ENCODE measurements at regions not wholly inside any gene's neighbourhood (a gene's known extent, or its start where the extent isn't known, plus 50 kb on each side); places are given as distances from the start of the nearest gene placed in this dataset.

DNA sequence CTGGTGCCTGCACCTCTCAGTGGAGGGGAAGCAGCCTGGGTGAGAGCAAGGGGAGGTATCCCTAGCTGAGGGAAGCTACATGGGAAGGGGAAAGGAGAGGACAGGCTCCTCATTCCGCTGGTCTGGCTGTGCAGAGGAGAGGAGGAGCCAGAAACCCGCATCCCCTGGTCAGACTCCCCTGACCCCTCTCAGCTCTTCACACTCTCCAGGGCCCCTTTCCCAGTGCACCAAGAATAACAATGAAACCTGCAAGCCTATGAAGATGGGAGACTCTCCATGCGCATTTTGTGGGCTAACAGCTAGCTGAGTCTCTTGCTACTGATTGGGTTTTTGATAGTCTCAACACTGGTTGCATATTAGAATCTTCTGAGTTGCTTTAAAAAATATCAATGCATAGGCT is 319.9 kb upstream of the COBL start:
- no peak overlapping the region for H3K9ac ChIP-seq (ENCODE audit: low read depth, low read length)
- H3K27ac ChIP-seq (ENCODE audit: low read depth, low read length) = no peak overlapping the region
- H3K4me1 ChIP-seq (ENCODE audit: control insufficient read depth, insufficient read depth, low read length) = 0 out of 2 replicates have a peak, but pooled peaks cover 5% of the 10 kb centered on the region
- H3K36me3 ChIP-seq (ENCODE audit: control insufficient read depth, insufficient read depth, low read length) = no peaks in the 10 kb centered on the region
- no peaks in the 10 kb centered on the region for H3K27me3 ChIP-seq (ENCODE audit: control insufficient read depth, insufficient read depth, low read length)
- no peaks in the 10 kb centered on the region for H3K9me3 ChIP-seq (ENCODE audit: control insufficient read depth, insufficient read depth, low read length)
- no peak overlapping the region for H3K4me3 ChIP-seq (ENCODE audit: low read depth, low read length)

DNA sequence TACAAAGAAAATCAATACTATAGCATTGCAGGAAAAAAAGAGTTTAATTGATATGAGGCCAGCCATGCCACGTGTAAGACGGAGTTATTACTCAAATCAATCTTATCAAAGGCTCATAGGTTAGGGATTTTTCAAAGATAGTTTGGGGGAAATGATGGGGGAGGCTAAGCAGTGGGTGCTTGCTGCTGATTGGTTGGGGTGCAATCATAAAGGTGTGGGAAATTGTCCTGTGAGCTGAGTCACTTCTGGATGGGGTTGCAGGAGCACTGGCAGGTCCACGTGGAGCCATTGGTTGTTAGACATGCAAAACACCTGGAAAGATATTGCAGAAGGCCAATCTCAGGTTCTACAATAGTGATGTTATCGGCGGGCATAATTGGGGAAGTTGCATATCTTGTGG is 319.2 kb upstream of the COBL start:
- no peaks in the 10 kb centered on the region for H3K36me3 ChIP-seq (ENCODE audit: control insufficient read depth, insufficient read depth, low read length)
- no peaks in the 10 kb centered on the region for H3K27me3 ChIP-seq (ENCODE audit: control insufficient read depth, insufficient read depth, low read length)
- H3K9ac ChIP-seq (ENCODE audit: low read depth, low read length) = no peak overlapping the region
- no peaks in the 10 kb centered on the region for H3K9me3 ChIP-seq (ENCODE audit: control insufficient read depth, insufficient read depth, low read length)
- no peak overlapping the region for H3K27ac ChIP-seq (ENCODE audit: low read depth, low read length)
- H3K4me1 ChIP-seq (ENCODE audit: control insufficient read depth, insufficient read depth, low read length) = 0 out of 2 replicates have a peak, but pooled peaks cover 5% of the 10 kb centered on the region
- H3K4me3 ChIP-seq (ENCODE audit: low read depth, low read length) = no peak overlapping the region

DNA sequence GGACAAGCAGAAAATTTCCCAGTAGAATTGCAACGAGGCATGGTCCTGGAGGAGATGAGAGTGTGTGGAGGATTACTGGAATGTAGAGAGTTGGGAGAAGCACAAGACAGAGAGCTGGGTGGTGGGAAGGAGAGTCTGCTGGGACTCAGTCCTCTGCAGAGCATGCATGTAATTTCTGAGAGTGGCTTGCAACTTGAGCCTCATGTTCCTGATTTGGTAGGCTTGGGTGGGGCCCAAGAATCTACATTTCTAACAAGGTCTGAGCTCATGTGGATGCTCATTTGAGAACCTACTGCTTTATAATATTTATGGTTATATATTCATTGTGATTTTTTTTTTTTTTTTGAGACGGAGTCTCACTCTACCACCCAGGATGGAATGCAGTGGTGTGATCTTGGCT is 317.9 kb upstream of the COBL start:
- H3K9me3 ChIP-seq (ENCODE audit: control insufficient read depth, insufficient read depth, low read length) = no peaks in the 10 kb centered on the region
- H3K4me3 ChIP-seq (ENCODE audit: low read depth, low read length) = no peak overlapping the region
- H3K27ac ChIP-seq (ENCODE audit: low read depth, low read length) = no peak overlapping the region

DNA sequence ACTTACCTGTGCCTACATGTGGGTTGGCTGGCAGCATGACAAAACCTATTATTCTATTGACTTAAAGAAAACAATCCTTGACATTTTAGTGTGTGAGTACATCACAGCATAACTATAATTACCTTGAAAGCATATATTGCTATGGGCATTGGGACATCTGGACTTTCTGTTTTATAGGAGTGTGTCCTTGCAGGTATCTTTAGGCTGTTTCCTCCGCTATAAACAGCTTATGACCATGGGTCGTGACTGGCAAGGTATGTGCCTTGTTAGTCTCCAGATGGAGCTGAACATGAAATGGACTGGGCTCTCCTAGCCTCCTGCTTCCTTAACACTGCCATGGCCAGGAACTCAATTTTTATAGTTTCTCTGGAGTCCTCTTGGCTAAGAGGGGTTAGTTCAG is 317.4 kb upstream of the COBL start:
- H3K4me3 ChIP-seq (ENCODE audit: low read depth, low read length) = no peak overlapping the region
- no peak overlapping the region for H3K27ac ChIP-seq (ENCODE audit: low read depth, low read length)
- no peaks in the 10 kb centered on the region for H3K27me3 ChIP-seq (ENCODE audit: control insufficient read depth, insufficient read depth, low read length)

More for the DNA sequence above, 317.9 kb upstream of the COBL start:
- no peaks in the 10 kb centered on the region for H3K27me3 ChIP-seq (ENCODE audit: control insufficient read depth, insufficient read depth, low read length)
- H3K9ac ChIP-seq (ENCODE audit: low read depth, low read length) = no peak overlapping the region
- no peaks in the 10 kb centered on the region for H3K36me3 ChIP-seq (ENCODE audit: control insufficient read depth, insufficient read depth, low read length)
- H3K4me1 ChIP-seq (ENCODE audit: control insufficient read depth, insufficient read depth, low read length) = 0 out of 2 replicates have a peak, but pooled peaks cover 5% of the 10 kb centered on the region

DNA sequence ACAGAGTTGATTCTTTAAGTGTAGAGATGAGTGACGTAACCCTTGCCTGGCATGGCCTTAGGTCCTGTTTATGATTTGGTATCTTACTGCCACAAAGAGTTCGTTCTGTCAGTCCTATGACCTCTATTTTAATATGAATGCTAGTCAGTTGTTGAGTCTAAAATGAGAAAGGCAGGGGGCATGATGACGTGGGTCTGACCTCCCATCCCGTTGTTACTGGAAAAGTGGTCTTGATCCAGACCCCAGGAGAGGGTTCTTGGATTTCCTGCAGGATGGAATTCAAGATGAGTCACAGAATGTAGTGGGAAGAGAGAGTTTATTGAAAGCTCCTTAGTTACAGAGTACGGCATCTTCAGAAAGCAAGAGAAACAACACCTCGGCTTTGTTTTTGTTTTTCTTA is 317.0 kb upstream of the COBL start:
- no peaks in the 10 kb centered on the region for H3K27me3 ChIP-seq (ENCODE audit: control insufficient read depth, insufficient read depth, low read length)
- no peaks in the 10 kb centered on the region for H3K9me3 ChIP-seq (ENCODE audit: control insufficient read depth, insufficient read depth, low read length)
- no peak overlapping the region for H3K9ac ChIP-seq (ENCODE audit: low read depth, low read length)
- H3K27ac ChIP-seq (ENCODE audit: low read depth, low read length) = no peak overlapping the region
- H3K4me1 ChIP-seq (ENCODE audit: control insufficient read depth, insufficient read depth, low read length) = 0 out of 2 replicates have a peak, but pooled peaks cover 5% of the 10 kb centered on the region
- no peak overlapping the region for H3K4me3 ChIP-seq (ENCODE audit: low read depth, low read length)
- no peaks in the 10 kb centered on the region for H3K36me3 ChIP-seq (ENCODE audit: control insufficient read depth, insufficient read depth, low read length)

More for the DNA sequence above, 317.4 kb upstream of the COBL start:
- Histone ChIP-seq H3K9ac (ENCODE audit: low read depth, low read length) (no peak overlapping the region), H3K9me3 (ENCODE audit: control insufficient read depth, insufficient read depth, low read length) (no peaks in the 10 kb centered on the region), H3K4me1 (ENCODE audit: control insufficient read depth, insufficient read depth, low read length) (0 out of 2 replicates have a peak, but pooled peaks cover 5% of the 10 kb centered on the region), H3K36me3 (ENCODE audit: control insufficient read depth, insufficient read depth, low read length) (no peaks in the 10 kb centered on the region)

DNA sequence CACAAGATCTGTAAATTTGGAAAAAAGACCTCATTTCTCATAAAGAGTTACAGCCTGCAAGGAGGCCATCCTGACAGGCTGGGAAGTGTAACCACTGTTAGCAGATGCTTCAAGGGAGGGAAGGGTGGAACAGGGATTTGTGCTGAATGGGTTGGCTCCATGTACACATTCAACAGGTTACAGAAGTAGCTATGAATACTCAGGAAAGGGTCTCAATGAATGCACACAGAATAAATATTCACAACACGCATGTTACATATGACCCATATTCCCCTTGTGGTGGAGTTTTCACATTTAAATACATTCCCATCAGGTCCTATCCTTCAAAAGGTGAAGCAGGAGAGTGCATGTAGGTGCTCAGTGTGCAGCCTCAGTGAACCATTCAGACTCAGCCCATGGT is 316.4 kb upstream of the COBL start:
- H3K27ac ChIP-seq (ENCODE audit: low read depth, low read length) = no peak overlapping the region
- no peak overlapping the region for H3K4me3 ChIP-seq (ENCODE audit: low read depth, low read length)
- 0 out of 2 replicates have a peak, but pooled peaks cover 5% of the 10 kb centered on the region for H3K4me1 ChIP-seq (ENCODE audit: control insufficient read depth, insufficient read depth, low read length)
- H3K36me3 ChIP-seq (ENCODE audit: control insufficient read depth, insufficient read depth, low read length) = no peaks in the 10 kb centered on the region
- H3K27me3 ChIP-seq (ENCODE audit: control insufficient read depth, insufficient read depth, low read length) = no peaks in the 10 kb centered on the region
- no peaks in the 10 kb centered on the region for H3K9me3 ChIP-seq (ENCODE audit: control insufficient read depth, insufficient read depth, low read length)
- H3K9ac ChIP-seq (ENCODE audit: low read depth, low read length) = no peak overlapping the region

DNA sequence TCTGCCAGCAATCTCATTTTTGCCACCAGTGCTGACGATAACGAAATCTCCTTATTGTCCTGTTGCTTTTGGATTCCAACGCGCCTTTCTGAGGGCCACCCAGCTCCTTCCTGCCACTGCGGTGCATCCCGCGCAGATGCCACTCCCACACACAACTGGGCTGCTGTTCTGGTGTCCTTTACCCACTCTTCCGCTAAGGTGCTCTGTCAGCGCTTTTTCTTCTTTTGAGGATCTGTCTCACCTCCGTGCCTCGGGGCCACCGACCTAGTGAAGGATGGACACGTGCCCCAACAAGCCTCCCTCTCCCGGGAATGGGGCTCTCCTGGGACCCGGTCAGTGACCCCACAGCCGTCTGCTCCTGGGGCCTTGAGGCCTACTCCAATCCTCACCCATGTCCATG is 314.3 kb upstream of the COBL start:
- Histone ChIP-seq H3K4me1 (ENCODE audit: control insufficient read depth, insufficient read depth, low read length) (no peaks in the 10 kb centered on the region), H3K4me3 (ENCODE audit: low read depth, low read length) (no peak overlapping the region), H3K9me3 (ENCODE audit: control insufficient read depth, insufficient read depth, low read length) (no peaks in the 10 kb centered on the region), H3K27ac (ENCODE audit: low read depth, low read length) (no peak overlapping the region), H3K9ac (ENCODE audit: low read depth, low read length) (no peak overlapping the region), H3K27me3 (ENCODE audit: control insufficient read depth, insufficient read depth, low read length) (no peaks in the 10 kb centered on the region), H3K36me3 (ENCODE audit: control insufficient read depth, insufficient read depth, low read length) (no peaks in the 10 kb centered on the region)

DNA sequence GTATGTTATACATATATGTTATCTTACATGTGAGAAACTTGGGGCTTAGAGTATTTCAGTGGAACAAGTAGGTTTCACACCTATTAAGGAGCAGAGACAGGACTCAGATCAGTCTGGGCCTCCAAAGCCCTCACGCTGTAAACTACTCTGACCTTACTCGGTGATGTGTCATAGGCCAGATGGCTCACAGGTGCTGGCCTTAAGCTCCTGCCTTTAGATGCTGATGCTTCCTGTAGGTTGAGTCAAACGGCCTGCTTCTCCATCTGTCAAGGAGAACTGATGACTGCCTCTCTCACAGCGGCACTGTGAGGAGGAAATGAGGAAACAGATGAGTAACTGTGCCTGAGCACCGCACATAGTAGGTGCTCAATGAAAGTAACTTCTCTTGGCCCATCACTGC is 312.6 kb upstream of the COBL start:
- Histone ChIP-seq H3K4me1 (ENCODE audit: control insufficient read depth, insufficient read depth, low read length) (no peaks in the 10 kb centered on the region), H3K4me3 (ENCODE audit: low read depth, low read length) (no peak overlapping the region), H3K9ac (ENCODE audit: low read depth, low read length) (no peak overlapping the region), H3K27me3 (ENCODE audit: control insufficient read depth, insufficient read depth, low read length) (no peaks in the 10 kb centered on the region), H3K36me3 (ENCODE audit: control insufficient read depth, insufficient read depth, low read length) (no peaks in the 10 kb centered on the region), H3K27ac (ENCODE audit: low read depth, low read length) (no peak overlapping the region), H3K9me3 (ENCODE audit: control insufficient read depth, insufficient read depth, low read length) (no peaks in the 10 kb centered on the region)

DNA sequence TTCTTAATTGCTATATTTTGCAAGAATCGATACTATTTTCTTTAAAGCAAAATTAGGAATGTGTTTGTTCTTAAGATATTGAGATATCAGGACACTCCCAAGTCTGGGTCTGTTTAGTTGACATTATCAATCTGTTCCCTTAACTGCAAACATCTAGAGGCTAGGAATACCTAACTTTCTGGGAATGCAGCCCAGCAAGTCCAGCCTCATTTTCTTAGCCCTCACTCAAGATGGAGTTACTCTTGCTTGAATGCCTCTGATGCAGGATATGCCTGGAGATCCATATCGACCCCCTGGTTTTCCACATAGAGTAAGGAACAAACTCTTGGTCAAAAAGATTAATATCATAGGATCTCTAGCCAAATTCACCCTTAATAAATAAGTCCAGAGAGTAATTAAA is 305.3 kb upstream of the COBL start:
- no peak overlapping the region for H3K27ac ChIP-seq (ENCODE audit: low read depth, low read length)
- no peaks in the 10 kb centered on the region for H3K4me1 ChIP-seq (ENCODE audit: control insufficient read depth, insufficient read depth, low read length)
- no peak overlapping the region for H3K9ac ChIP-seq (ENCODE audit: low read depth, low read length)
- H3K9me3 ChIP-seq (ENCODE audit: control insufficient read depth, insufficient read depth, low read length) = peaks cover 14% of the 10 kb centered on the region
- H3K36me3 ChIP-seq (ENCODE audit: control insufficient read depth, insufficient read depth, low read length) = no peaks in the 10 kb centered on the region
- H3K27me3 ChIP-seq (ENCODE audit: control insufficient read depth, insufficient read depth, low read length) = no peaks in the 10 kb centered on the region
- H3K4me3 ChIP-seq (ENCODE audit: low read depth, low read length) = no peak overlapping the region

DNA sequence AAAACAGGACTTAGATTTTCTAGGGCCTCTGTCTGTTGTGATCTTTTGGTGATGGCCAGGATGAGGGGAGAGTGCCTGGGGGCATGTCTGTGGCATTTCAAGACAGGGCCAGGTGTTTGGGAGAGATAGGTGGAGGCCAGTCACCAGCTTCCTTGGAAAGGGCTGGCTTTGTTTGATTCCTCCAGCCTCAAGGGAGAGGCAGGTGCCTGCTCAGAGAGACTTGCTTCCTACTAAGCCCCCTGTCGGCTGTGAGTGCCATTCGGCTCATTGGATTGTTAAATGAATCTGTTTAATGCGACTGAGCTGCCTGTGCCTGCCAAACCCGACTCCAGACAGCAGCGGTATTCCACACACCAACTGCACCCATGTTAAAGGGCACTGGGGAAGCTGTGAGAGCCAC is 304.1 kb upstream of the COBL start:
- no peak overlapping the region for H3K4me3 ChIP-seq (ENCODE audit: low read depth, low read length)
- no peaks in the 10 kb centered on the region for H3K27me3 ChIP-seq (ENCODE audit: control insufficient read depth, insufficient read depth, low read length)
- no peaks in the 10 kb centered on the region for H3K4me1 ChIP-seq (ENCODE audit: control insufficient read depth, insufficient read depth, low read length)
- H3K9me3 ChIP-seq (ENCODE audit: control insufficient read depth, insufficient read depth, low read length) = peaks cover 14% of the 10 kb centered on the region
- no peak overlapping the region for H3K9ac ChIP-seq (ENCODE audit: low read depth, low read length)
- no peak overlapping the region for H3K27ac ChIP-seq (ENCODE audit: low read depth, low read length)
- H3K36me3 ChIP-seq (ENCODE audit: control insufficient read depth, insufficient read depth, low read length) = no peaks in the 10 kb centered on the region

DNA sequence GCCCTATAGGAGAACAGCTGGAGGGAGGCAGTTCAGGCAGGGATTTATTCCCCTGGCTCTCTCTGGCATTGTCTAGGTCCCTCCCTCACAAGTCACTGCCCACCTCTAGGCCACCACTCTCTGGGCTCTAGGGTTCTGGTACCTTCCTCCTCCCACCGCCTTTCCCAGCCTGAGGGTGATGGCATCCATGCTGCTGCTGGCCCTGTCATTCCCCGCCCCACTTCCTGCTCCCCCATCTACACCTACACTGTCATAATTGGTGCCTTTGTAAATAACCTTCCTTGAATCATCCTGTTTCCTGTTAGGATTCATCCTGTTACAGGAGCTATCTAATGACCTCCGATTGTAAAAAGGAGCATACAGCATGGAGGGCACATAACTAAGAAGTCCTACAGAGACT is 303.3 kb upstream of the COBL start:
- Histone ChIP-seq H3K4me1 (ENCODE audit: control insufficient read depth, insufficient read depth, low read length) (no peaks in the 10 kb centered on the region), H3K9me3 (ENCODE audit: control insufficient read depth, insufficient read depth, low read length) (peaks cover 14% of the 10 kb centered on the region), H3K4me3 (ENCODE audit: low read depth, low read length) (no peak overlapping the region), H3K27me3 (ENCODE audit: control insufficient read depth, insufficient read depth, low read length) (no peaks in the 10 kb centered on the region), H3K27ac (ENCODE audit: low read depth, low read length) (no peak overlapping the region), H3K9ac (ENCODE audit: low read depth, low read length) (no peak overlapping the region), H3K36me3 (ENCODE audit: control insufficient read depth, insufficient read depth, low read length) (no peaks in the 10 kb centered on the region)

DNA sequence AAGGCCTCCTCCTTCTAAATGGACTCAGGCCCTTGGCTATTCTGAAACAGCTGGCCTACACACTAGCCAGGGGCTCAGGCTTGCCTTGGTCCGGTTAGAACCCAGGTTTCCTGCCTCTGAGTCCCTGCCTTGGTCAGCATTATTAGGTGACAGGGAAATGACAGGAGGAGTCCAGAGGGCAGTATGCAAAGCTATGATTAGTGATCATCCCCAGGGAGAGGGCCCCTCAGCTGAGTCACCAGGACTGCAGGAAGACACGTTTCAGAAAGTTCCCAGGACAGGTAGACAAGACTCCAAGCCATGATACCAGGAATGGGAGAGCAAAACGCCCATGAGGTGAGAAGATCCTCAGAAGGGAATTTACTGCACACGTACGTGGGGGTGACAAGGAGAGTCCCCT is 301.1 kb upstream of the COBL start:
- no peak overlapping the region for H3K4me3 ChIP-seq (ENCODE audit: low read depth, low read length)
- H3K9ac ChIP-seq (ENCODE audit: low read depth, low read length) = no peak overlapping the region
- no peaks in the 10 kb centered on the region for H3K27me3 ChIP-seq (ENCODE audit: control insufficient read depth, insufficient read depth, low read length)
- H3K9me3 ChIP-seq (ENCODE audit: control insufficient read depth, insufficient read depth, low read length) = peaks cover 4% of the 10 kb centered on the region
- H3K27ac ChIP-seq (ENCODE audit: low read depth, low read length) = no peak overlapping the region
- H3K4me1 ChIP-seq (ENCODE audit: control insufficient read depth, insufficient read depth, low read length) = no peaks in the 10 kb centered on the region
- no peaks in the 10 kb centered on the region for H3K36me3 ChIP-seq (ENCODE audit: control insufficient read depth, insufficient read depth, low read length)
